Motor neuron (in vitro differentiated cells): ENCODE measurements at regions not wholly inside any gene's neighbourhood (a gene's known extent, or its start where the extent isn't known, plus 50 kb on each side); places are given as distances from the start of the nearest gene placed in this dataset.

Experiments used
- ATAC-seq, 8 experiments: fragments of 200-7000 bp; cut with Tn5 transposase; replicated peaks in 6 of 8; 2 replicates each; pipeline ENCODE4 v1.8.0; 2021; ENCODE audit warnings: mild to moderate bottlenecking in 8 of 8, moderate library complexity in 8 of 8
- H3K27ac ChIP-seq, 2 donors: fragments of 250-450 bp; sonication (Bioruptor Pico); 2 replicates each; pipeline ENCODE4 v1.9.0; 2021; ENCODE audit warnings: antibody characterized with exemption in 2 of 2, mild to moderate bottlenecking in 2 of 2, moderate library complexity in 1 of 2
- H3K4me1 ChIP-seq, 2 donors: fragments of 250-450 bp; sonication (Bioruptor Pico); replicated peaks in 1 of 2; 2 replicates each; pipeline ENCODE4 v1.6.1; 2021; ENCODE audit warnings: antibody characterized with exemption in 2 of 2, mild to moderate bottlenecking in 2 of 2, moderate library complexity in 1 of 2
- H3K4me3 ChIP-seq, 5 donors: fragments of 250-450 bp; sonication (Bioruptor Pico); 2 replicates each; pipeline ENCODE4 v1.9.0; 2021; ENCODE audit warnings: antibody characterized with exemption in 5 of 5, mild to moderate bottlenecking in 5 of 5, moderate library complexity in 4 of 5
- WGBS, 10 experiments: fragments of 450-650 bp; shearing (Covaris generic); methylation state at CpG; one replicate each; pipeline ENCODE4 v1.0.0; 2022; 5-methylcytosine and 5-hydroxymethylcytosine counted together
- in situ Hi-C, 9 experiments: fragments of 400-800 bp; cut with MboI; loops; one replicate each; pipeline ENCODE4 v1.15.0; 2021; ENCODE audit warnings: low sequenced_read_pairs in 9 of 9, low pct_unique_long_range_greater_than_20kb in 2 of 9; ENCODE audit not compliant: unreplicated experiment in 9 of 9

GRCh38 chr1:38744452-38745350, 114.9 kb downstream of the RRAGC start:
- in situ Hi-C loops: no loop called here
- no peak overlapping the region for H3K4me3 ChIP-seq
- no peak for ATAC-seq
- no peak overlapping the region for H3K27ac ChIP-seq
- WGBS, 10 experiments: 23 to 96% (median 73%) methylated on average over 3 to 9 of the region's 10 CpGs; no CpG with 5 or more reads in 4 of the 10 experiments
- peaks cover 0 to 19% of the 10 kb centered on the region in 2 donors for H3K4me1 ChIP-seq

GRCh38 chr1:38743184-38743583, 116.4 kb downstream of the RRAGC start:
- in situ Hi-C loops: no loop called here
- Histone ChIP-seq H3K4me1 (peaks cover 0 to 19% of the 10 kb centered on the region in 2 donors), H3K27ac (no peak overlapping the region), H3K4me3 (no peak overlapping the region)
- ATAC-seq: no peak
- WGBS, 10 experiments: 0 to 100% (median 100%) methylated on average over 1 of the region's 1 CpG; no CpG with 5 or more reads in 3 of the 10 experiments

- in situ Hi-C loops: no loop called here
- 0 to 100% (median 61%) methylated on average over 1 to 9 of the region's 9 CpGs; no CpG with 5 or more reads in 1 of the 10 experiments for WGBS, 10 experiments
- peaks cover 0 to 12% of the 10 kb centered on the region in 2 donors for H3K4me1 ChIP-seq
- ATAC-seq: peak in 7 of 8 experiments; percentile 21 to 83 (median 61)
- no peak overlapping the region for H3K27ac ChIP-seq
- no peak overlapping the region for H3K4me3 ChIP-seq
These were observed 118.2 kb downstream of the RRAGC start for GRCh38 chr1:38741341-38741740.

- no peak overlapping the region for H3K27ac ChIP-seq
- H3K4me1 ChIP-seq: peaks cover 0 to 12% of the 10 kb centered on the region in 2 donors
- in situ Hi-C loops: no loop called here
- WGBS, 10 experiments: 26 to 84% (median 69%) methylated on average over 3 to 6 of the region's 6 CpGs; no CpG with 5 or more reads in 2 of the 10 experiments
- ATAC-seq: peak in 4 of 8 experiments; percentile 18 to 67 (median 59)
- no peak overlapping the region for H3K4me3 ChIP-seq
These were observed 119.1 kb downstream of the RRAGC start for GRCh38 chr1:38740487-38740886.

- Histone ChIP-seq H3K27ac (no peak overlapping the region), H3K4me3 (no peak overlapping the region), H3K4me1 (peaks cover 0 to 12% of the 10 kb centered on the region in 2 donors)
- no peak for ATAC-seq
- in situ Hi-C loops: no loop called here
- 0 to 90% (median 83%) methylated on average over 1 to 5 of the region's 6 CpGs; no CpG with 5 or more reads in 4 of the 10 experiments for WGBS, 10 experiments
These were observed 121.4 kb downstream of the RRAGC start for GRCh38 chr1:38738207-38738606.

- 0 to 100% (median 92%) methylated on average over 1 of the region's 1 CpG for WGBS, 10 experiments
These were observed 123.2 kb downstream of the RRAGC start for GRCh38 chr1:38736399-38736798.

GRCh38 chr1:38735651-38736161, 123.9 kb downstream of the RRAGC start:
- ATAC-seq: no peak

More at GRCh38 chr1:38736399-38736798, 123.2 kb downstream of the RRAGC start:
- no peak for ATAC-seq
- Histone ChIP-seq H3K27ac (no peak overlapping the region), H3K4me1 (peaks cover 2 to 12% of the 10 kb centered on the region in 2 donors), H3K4me3 (no peak overlapping the region)
- in situ Hi-C loops: no loop called here

GRCh38 chr1:38733761-38734160, 125.8 kb downstream of the RRAGC start:
- Histone ChIP-seq H3K4me3 (no peak overlapping the region), H3K4me1 (peaks cover 4% of the 10 kb centered on the region in 2 donors), H3K27ac (no peak overlapping the region)
- no peak for ATAC-seq
- WGBS, 10 experiments: 0 to 91% (median 72%) methylated on average over 1 to 3 of the region's 3 CpGs; no CpG with 5 or more reads in 2 of the 10 experiments
- in situ Hi-C loops: no loop called here

More at GRCh38 chr1:38735651-38736161, 123.9 kb downstream of the RRAGC start:
- Histone ChIP-seq H3K4me3 (no peak overlapping the region), H3K4me1 (peaks cover 4 to 8% of the 10 kb centered on the region in 2 donors), H3K27ac (no peak overlapping the region)
- WGBS, 10 experiments: 25 to 94% (median 90%) methylated on average over 2 to 6 of the region's 6 CpGs; no CpG with 5 or more reads in 2 of the 10 experiments
- in situ Hi-C loops: no loop called here

- no peak for ATAC-seq
- Histone ChIP-seq H3K4me3 (no peak overlapping the region), H3K27ac (no peak overlapping the region), H3K4me1 (peaks cover 24 to 28% of the 10 kb centered on the region in 2 donors)
- in situ Hi-C loops: no loop called here
- WGBS, 10 experiments: 0 to 100% (median 91%) methylated on average over 1 to 6 of the region's 6 CpGs
These were observed 128.8 kb downstream of the RRAGC start for GRCh38 chr1:38730511-38731397.

GRCh38 chr1:38728585-38728908, 131.0 kb downstream of the RRAGC start:
- 0 to 40% (median 14%) methylated on average over 1 of the region's 1 CpG; no CpG with 5 or more reads in 5 of the 10 experiments for WGBS, 10 experiments
- no peak overlapping the region for H3K4me3 ChIP-seq
- in situ Hi-C loops: no loop called here
- H3K27ac ChIP-seq: peak overlapping the region; percentile 10 to 60
- peaks cover 32 to 36% of the 10 kb centered on the region in 2 donors for H3K4me1 ChIP-seq
- no peak for ATAC-seq

GRCh38 chr1:38727684-38728584, 131.6 kb downstream of the RRAGC start:
- Histone ChIP-seq H3K4me1 (peaks cover 32 to 36% of the 10 kb centered on the region in 2 donors), H3K4me3 (peak overlapping the region in 3 of 5 donors; percentile 1 to 5 (median 3)), H3K27ac (peak overlapping the region; percentile 10 to 60)
- in situ Hi-C loops: no loop called here
- peak in 7 of 8 experiments; percentile 18 to 91 (median 83) for ATAC-seq
- 2 to 33% (median 10%) methylated on average over 6 to 17 of the region's 20 CpGs for WGBS, 10 experiments
